ENCODE measurements at regions not wholly inside any gene's neighbourhood (a gene's known extent, or its start where the extent isn't known, plus 50 kb on each side); places are given as distances from the start of the nearest gene placed in this dataset.

- no peak for TF ChIP-seq EZH2 (IDR thresholded peaks at IDR 0.05; ENCODE audit: borderline replicate concordance)
- no peak for TF ChIP-seq EZH2phosphoT487 (IDR thresholded peaks at IDR 0.05; ENCODE audit: low read depth, severe bottlenecking, unreplicated experiment)
- TF ChIP-seq CTCF (IDR thresholded peaks at IDR 0.05; ENCODE audit: poor library complexity): no peak
- Histone ChIP-seq H3K4me1 (ENCODE audit: insufficient read depth) (no peaks in the 10 kb centered on the region), H3K79me2 (no peaks in the 10 kb centered on the region), H3K36me3 (replicated peaks; ENCODE audit: insufficient read depth, low read depth) (no peaks in the 10 kb centered on the region), H3K27ac (peak overlapping the region; percentile 40), H3K27me3 (no peaks in the 10 kb centered on the region), H4K20me1 (ENCODE audit: insufficient read depth, poor library complexity, severe bottlenecking) (no peaks in the 10 kb centered on the region), H3K4me2 (no peak overlapping the region), H3K4me3 (no peak overlapping the region), H3K9me3 (ENCODE audit: low read depth) (no peaks in the 10 kb centered on the region), H3K9me2 (replicated peaks; ENCODE audit: insufficient read depth) (no peaks in the 10 kb centered on the region), H2AFZ (no peak overlapping the region)
- peak; percentile 16 for DNase-seq (ENCODE audit: low spot score)
- 68% methylated on average over 4 of the region's 4 CpGs for WGBS (ENCODE audit: low lambda C conversion rate, missing lambda C conversion rate)
Observed at GRCh38 chrX:82458207-82458754, 1049.8 kb upstream of the POU3F4 start.

GRCh38 chrX:82466994-82467393 lies 1041.1 kb upstream of the POU3F4 start:
- Histone ChIP-seq H3K27ac (no peak overlapping the region), H3K36me3 (replicated peaks; ENCODE audit: insufficient read depth, low read depth) (no peaks in the 10 kb centered on the region), H3K4me3 (no peak overlapping the region), H3K4me1 (ENCODE audit: insufficient read depth) (no peaks in the 10 kb centered on the region), H3K27me3 (no peaks in the 10 kb centered on the region), H3K79me2 (no peaks in the 10 kb centered on the region), H3K4me2 (no peak overlapping the region), H3K9me3 (ENCODE audit: low read depth) (no peaks in the 10 kb centered on the region), H2AFZ (no peak overlapping the region), H3K9me2 (replicated peaks; ENCODE audit: insufficient read depth) (no peaks in the 10 kb centered on the region), H4K20me1 (ENCODE audit: insufficient read depth, poor library complexity, severe bottlenecking) (no peaks in the 10 kb centered on the region)
- DNase-seq (ENCODE audit: low spot score): no peak
- no peak for TF ChIP-seq EZH2 (IDR thresholded peaks at IDR 0.05; ENCODE audit: borderline replicate concordance)
- no peak for TF ChIP-seq CTCF (IDR thresholded peaks at IDR 0.05; ENCODE audit: poor library complexity)
- no peak for TF ChIP-seq EZH2phosphoT487 (IDR thresholded peaks at IDR 0.05; ENCODE audit: low read depth, severe bottlenecking, unreplicated experiment)
- 75% methylated on average over 2 of the region's 2 CpGs for WGBS (ENCODE audit: low lambda C conversion rate, missing lambda C conversion rate)
